ENCODE measurements at regions not wholly inside any gene's neighbourhood (a gene's known extent, or its start where the extent isn't known, plus 50 kb on each side); places are given as distances from the start of the nearest gene placed in this dataset.

- H3K9me3 ChIP-seq (ENCODE audit: low read depth, low read length): no peaks in the 10 kb centered on the region
- no peak overlapping the region for H3K9ac ChIP-seq (ENCODE audit: insufficient read length)
- TF ChIP-seq FOXP2 (optimal IDR thresholded peaks at IDR 0.05; ENCODE audit: control extremely low read depth, extremely low read length, insufficient read depth) (no peak), EZH2 (IDR thresholded peaks at IDR 0.05) (no peak), POLR2AphosphoS5 (IDR thresholded peaks at IDR 0.05; ENCODE audit: borderline replicate concordance, low read depth, low read length) (no peak)
- no peak for DNase-seq (ENCODE audit: low read depth, low spot score)
- H3K36me3 ChIP-seq (ENCODE audit: insufficient read depth, low read length): no peaks in the 10 kb centered on the region
- H3K27ac ChIP-seq: no peak overlapping the region
- H3K4me3 ChIP-seq: no peak overlapping the region
Observed at GRCh38 chr6:155850408-155850841, 394.8 kb upstream of the NOX3 start.

- no peaks in the 10 kb centered on the region for H3K9me3 ChIP-seq (ENCODE audit: low read depth, low read length)
- no peaks in the 10 kb centered on the region for H3K36me3 ChIP-seq (ENCODE audit: insufficient read depth, low read length)
- H3K27ac ChIP-seq: no peak overlapping the region
- TF ChIP-seq FOXP2 (optimal IDR thresholded peaks at IDR 0.05; ENCODE audit: control extremely low read depth, extremely low read length, insufficient read depth): no peak
- no peak for TF ChIP-seq EZH2 (IDR thresholded peaks at IDR 0.05)
- no peak for TF ChIP-seq POLR2AphosphoS5 (IDR thresholded peaks at IDR 0.05; ENCODE audit: borderline replicate concordance, low read depth, low read length)
- H3K4me3 ChIP-seq: no peak overlapping the region
- H3K9ac ChIP-seq (ENCODE audit: insufficient read length): no peak overlapping the region
- no peak for DNase-seq (ENCODE audit: low read depth, low spot score)
Observed at GRCh38 chr6:155847711-155848110, 392.1 kb upstream of the NOX3 start.

DNA sequence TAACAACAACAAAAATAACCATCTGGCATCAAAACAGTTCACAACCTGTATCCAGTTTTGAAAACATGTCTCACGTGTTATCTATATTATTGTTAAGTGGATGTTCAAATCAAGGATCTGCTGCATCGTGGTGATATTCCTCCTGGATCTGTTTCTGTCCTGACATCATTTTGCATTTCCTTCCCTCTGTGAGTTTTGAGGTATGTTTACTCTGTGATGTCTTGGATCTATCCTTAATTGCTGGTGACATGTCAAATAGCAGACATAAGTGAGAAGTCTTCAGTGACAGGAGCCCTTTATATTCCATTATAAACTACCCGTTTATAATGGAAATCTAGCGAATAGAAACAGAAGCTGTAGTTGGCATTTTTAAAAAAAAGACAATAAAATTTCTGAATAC lies 381.8 kb upstream of the NOX3 start:
- Histone ChIP-seq H3K4me3 (no peak overlapping the region), H3K9ac (ENCODE audit: insufficient read length) (no peak overlapping the region), H3K27ac (no peak overlapping the region), H3K36me3 (ENCODE audit: insufficient read depth, low read length) (no peaks in the 10 kb centered on the region), H3K9me3 (ENCODE audit: low read depth, low read length) (no peaks in the 10 kb centered on the region)
- no peak for TF ChIP-seq EZH2 (IDR thresholded peaks at IDR 0.05)
- TF ChIP-seq POLR2AphosphoS5 (IDR thresholded peaks at IDR 0.05; ENCODE audit: borderline replicate concordance, low read depth, low read length): no peak
- no peak for DNase-seq (ENCODE audit: low read depth, low spot score)

DNA sequence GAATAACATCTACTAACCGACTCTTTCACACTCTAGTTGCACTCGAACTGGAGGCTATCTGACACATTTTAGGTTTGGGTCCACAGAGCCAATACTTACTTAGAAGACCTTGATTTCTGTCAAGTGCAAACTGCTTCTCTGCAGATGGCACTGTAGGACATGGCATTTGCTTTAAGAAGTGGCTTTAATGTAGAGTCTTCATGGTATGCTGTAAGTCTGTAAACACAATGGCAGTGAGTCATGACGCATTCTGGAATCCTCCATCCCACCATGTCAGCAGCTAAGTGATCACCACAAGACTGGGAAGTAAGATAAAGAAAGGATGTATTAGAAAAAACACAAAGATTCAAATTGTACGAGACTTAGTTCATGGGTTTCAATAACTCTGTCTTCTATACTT lies 377.0 kb upstream of the NOX3 start:
- Histone ChIP-seq H3K9ac (ENCODE audit: insufficient read length) (no peak overlapping the region), H3K9me3 (ENCODE audit: low read depth, low read length) (no peaks in the 10 kb centered on the region), H3K27ac (no peak overlapping the region), H3K4me3 (no peak overlapping the region), H3K36me3 (ENCODE audit: insufficient read depth, low read length) (no peaks in the 10 kb centered on the region)
- no peak for DNase-seq (ENCODE audit: low read depth, low spot score)
- no peak for TF ChIP-seq POLR2AphosphoS5 (IDR thresholded peaks at IDR 0.05; ENCODE audit: borderline replicate concordance, low read depth, low read length)
- TF ChIP-seq EZH2 (IDR thresholded peaks at IDR 0.05): no peak
- no peak for TF ChIP-seq FOXP2 (optimal IDR thresholded peaks at IDR 0.05; ENCODE audit: control extremely low read depth, extremely low read length, insufficient read depth)

- no peak overlapping the region for H3K9ac ChIP-seq (ENCODE audit: insufficient read length)
- no peak overlapping the region for H3K27ac ChIP-seq
- no peak overlapping the region for H3K4me3 ChIP-seq
- no peaks in the 10 kb centered on the region for H3K36me3 ChIP-seq (ENCODE audit: insufficient read depth, low read length)
- no peaks in the 10 kb centered on the region for H3K9me3 ChIP-seq (ENCODE audit: low read depth, low read length)
- no peak for TF ChIP-seq POLR2AphosphoS5 (IDR thresholded peaks at IDR 0.05; ENCODE audit: borderline replicate concordance, low read depth, low read length)
- TF ChIP-seq FOXP2 (optimal IDR thresholded peaks at IDR 0.05; ENCODE audit: control extremely low read depth, extremely low read length, insufficient read depth): no peak
- no peak for TF ChIP-seq EZH2 (IDR thresholded peaks at IDR 0.05)
- no peak for DNase-seq (ENCODE audit: low read depth, low spot score)
Observed at GRCh38 chr6:155830531-155830930, 374.9 kb upstream of the NOX3 start.

- Histone ChIP-seq H3K4me3 (no peak overlapping the region), H3K9me3 (ENCODE audit: low read depth, low read length) (no peaks in the 10 kb centered on the region), H3K36me3 (ENCODE audit: insufficient read depth, low read length) (no peaks in the 10 kb centered on the region), H3K9ac (ENCODE audit: insufficient read length) (no peak overlapping the region), H3K27ac (no peak overlapping the region)
- no peak for TF ChIP-seq FOXP2 (optimal IDR thresholded peaks at IDR 0.05; ENCODE audit: control extremely low read depth, extremely low read length, insufficient read depth)
- no peak for TF ChIP-seq POLR2AphosphoS5 (IDR thresholded peaks at IDR 0.05; ENCODE audit: borderline replicate concordance, low read depth, low read length)
- no peak for TF ChIP-seq EZH2 (IDR thresholded peaks at IDR 0.05)
- no peak for DNase-seq (ENCODE audit: low read depth, low spot score)
Observed at GRCh38 chr6:155829646-155830045, 374.0 kb upstream of the NOX3 start.

GRCh38 chr6:155828989-155829388 lies 373.4 kb upstream of the NOX3 start:
- H3K36me3 ChIP-seq (ENCODE audit: insufficient read depth, low read length): no peaks in the 10 kb centered on the region
- H3K9me3 ChIP-seq (ENCODE audit: low read depth, low read length): no peaks in the 10 kb centered on the region
- DNase-seq (ENCODE audit: low read depth, low spot score): no peak
- no peak overlapping the region for H3K27ac ChIP-seq
- H3K4me3 ChIP-seq: no peak overlapping the region
- no peak overlapping the region for H3K9ac ChIP-seq (ENCODE audit: insufficient read length)
- TF ChIP-seq EZH2 (IDR thresholded peaks at IDR 0.05): no peak
- TF ChIP-seq POLR2AphosphoS5 (IDR thresholded peaks at IDR 0.05; ENCODE audit: borderline replicate concordance, low read depth, low read length): no peak
- TF ChIP-seq FOXP2 (optimal IDR thresholded peaks at IDR 0.05; ENCODE audit: control extremely low read depth, extremely low read length, insufficient read depth): no peak

DNA sequence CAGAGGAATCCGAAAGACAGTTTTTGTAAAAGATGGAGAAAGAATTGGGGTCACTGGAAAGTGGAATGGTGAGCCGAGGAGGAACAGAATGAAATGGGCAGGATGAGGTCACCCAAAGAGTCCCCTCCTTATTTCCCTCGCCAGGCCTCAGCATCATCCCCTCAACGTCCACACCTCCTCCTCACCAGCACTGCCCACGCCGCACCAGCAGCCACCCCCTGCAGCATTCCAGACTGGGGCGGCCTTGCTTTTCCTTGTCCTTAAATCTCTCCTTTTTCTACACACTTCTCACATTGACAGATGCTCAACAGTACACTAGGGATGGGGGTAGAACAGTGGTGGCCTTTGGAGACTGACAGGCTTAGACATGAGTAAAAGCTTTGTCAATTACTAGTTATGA lies 363.1 kb upstream of the NOX3 start:
- H3K27ac ChIP-seq: no peak overlapping the region
- no peak for TF ChIP-seq EZH2 (IDR thresholded peaks at IDR 0.05)
- no peak for TF ChIP-seq POLR2AphosphoS5 (IDR thresholded peaks at IDR 0.05; ENCODE audit: borderline replicate concordance, low read depth, low read length)
- no peak for TF ChIP-seq FOXP2 (optimal IDR thresholded peaks at IDR 0.05; ENCODE audit: control extremely low read depth, extremely low read length, insufficient read depth)
- no peak overlapping the region for H3K9ac ChIP-seq (ENCODE audit: insufficient read length)
- no peak overlapping the region for H3K4me3 ChIP-seq
- no peak for DNase-seq (ENCODE audit: low read depth, low spot score)
- no peaks in the 10 kb centered on the region for H3K36me3 ChIP-seq (ENCODE audit: insufficient read depth, low read length)
- no peaks in the 10 kb centered on the region for H3K9me3 ChIP-seq (ENCODE audit: low read depth, low read length)

GRCh38 chr6:155813548-155813947 lies 357.9 kb upstream of the NOX3 start:
- no peak overlapping the region for H3K4me3 ChIP-seq
- no peaks in the 10 kb centered on the region for H3K9me3 ChIP-seq (ENCODE audit: low read depth, low read length)
- TF ChIP-seq EZH2 (IDR thresholded peaks at IDR 0.05): no peak
- no peak for TF ChIP-seq POLR2AphosphoS5 (IDR thresholded peaks at IDR 0.05; ENCODE audit: borderline replicate concordance, low read depth, low read length)
- no peak for TF ChIP-seq FOXP2 (optimal IDR thresholded peaks at IDR 0.05; ENCODE audit: control extremely low read depth, extremely low read length, insufficient read depth)
- DNase-seq (ENCODE audit: low read depth, low spot score): no peak
- H3K9ac ChIP-seq (ENCODE audit: insufficient read length): no peak overlapping the region
- H3K27ac ChIP-seq: no peak overlapping the region
- no peaks in the 10 kb centered on the region for H3K36me3 ChIP-seq (ENCODE audit: insufficient read depth, low read length)

Data from SK-N-MC (cell line).